GM21390 (cell line): ENCODE measurements at regions not wholly inside any gene's neighbourhood (a gene's known extent, or its start where the extent isn't known, plus 50 kb on each side); places are given as distances from the start of the nearest gene placed in this dataset.
"Not testable (repeated sequence)": the region's sequence is repeated elsewhere in the genome, so short reads cannot be mapped to it uniquely, and the experiment has no call there.

ENCODE experiments used
- ATAC-seq: cut with Tn5 transposase; IDR thresholded peaks from one replicate; pipeline ENCODE4 v1.9.1; 2021; ENCODE audit not compliant: unreplicated experiment

- no peak for ATAC-seq
Measured at GRCh38 chr1:89436856-89437255, 73.0 kb downstream of the GBP6 start.

DNA sequence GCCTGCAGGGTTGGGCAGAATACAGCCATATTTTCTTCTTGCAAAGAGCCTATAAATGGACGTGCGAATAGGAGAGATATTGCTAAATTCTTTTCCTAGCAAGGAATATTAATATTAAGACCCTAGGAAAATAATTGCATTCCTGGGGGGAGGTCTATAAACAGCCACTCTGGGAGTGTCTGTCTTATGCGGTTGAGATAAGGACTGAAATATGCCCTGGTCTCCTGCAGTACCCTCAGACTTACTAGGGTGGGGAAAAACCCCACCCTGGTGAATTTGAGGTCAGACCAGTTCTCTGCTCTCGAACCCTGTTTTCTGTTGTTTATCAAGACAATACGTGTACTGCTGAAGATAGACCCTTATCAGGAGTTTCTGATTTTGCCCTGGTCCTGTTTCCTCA lies 74.4 kb downstream of the GBP6 start:
- ATAC-seq = not testable (repeated sequence)

DNA sequence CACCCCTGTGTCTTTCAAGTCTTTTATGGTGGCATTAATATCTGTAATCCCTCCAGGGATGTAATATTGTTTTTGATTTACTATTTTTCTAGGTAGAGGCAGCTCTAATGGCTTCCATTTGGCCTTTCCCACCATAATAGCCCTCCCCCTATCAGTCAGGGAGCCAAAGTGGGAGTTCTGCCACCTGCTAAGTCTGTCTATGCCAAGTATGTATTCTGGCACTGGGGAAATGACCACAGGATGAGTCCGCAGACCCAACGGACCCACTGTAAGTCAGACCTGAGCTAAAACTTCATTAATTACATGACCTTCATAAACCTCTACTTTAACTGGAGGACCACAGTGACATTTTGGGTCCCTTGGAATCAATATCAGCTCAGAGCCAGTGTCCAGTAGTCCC lies 77.1 kb downstream of the GBP6 start:
- ATAC-seq = no peak

DNA sequence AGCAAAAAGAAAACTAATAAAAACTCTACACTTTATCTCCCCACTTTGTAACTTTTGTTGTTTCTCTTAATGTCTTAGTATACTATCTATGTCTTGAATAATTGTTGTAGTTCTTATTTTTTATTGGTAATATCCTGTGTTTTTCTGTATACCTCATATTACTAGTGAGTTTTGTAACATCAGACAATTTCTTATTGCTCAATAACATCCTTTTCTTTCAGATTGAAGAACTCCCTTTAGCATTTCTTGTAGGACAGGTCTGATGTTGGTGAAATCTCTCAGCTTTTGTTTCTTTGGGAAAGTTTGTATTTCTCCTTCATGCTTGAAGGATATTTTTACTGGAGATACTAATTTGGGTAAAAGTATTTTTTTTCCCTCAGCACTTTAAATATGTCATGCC lies 79.8 kb upstream of the LRRC8B start:
- no peak for ATAC-seq

DNA sequence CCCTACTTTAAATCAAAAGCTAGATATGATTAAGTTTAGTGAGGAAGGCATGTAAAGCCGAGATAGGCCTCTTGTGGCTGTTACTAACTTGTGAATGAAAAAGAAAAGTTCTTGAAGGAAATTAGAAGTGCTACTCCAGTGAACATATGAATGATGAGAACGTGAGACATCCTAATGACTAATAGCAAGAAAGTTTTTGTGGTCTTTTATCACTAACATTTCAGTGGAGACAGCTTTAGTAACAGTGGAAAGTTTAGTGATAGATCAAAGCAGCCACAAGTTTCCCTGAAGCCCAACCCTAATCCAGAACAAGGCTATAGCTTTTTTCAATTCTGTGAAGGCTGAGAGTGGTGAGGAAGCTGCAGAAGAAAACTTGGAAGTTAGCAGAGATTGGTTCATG lies 73.6 kb upstream of the LRRC8B start:
- ATAC-seq = peak; percentile 68

GRCh38 chr1:89453123-89453972 lies 71.3 kb upstream of the LRRC8B start:
- ATAC-seq = no peak

- no peak for ATAC-seq
Measured at GRCh38 chr1:89454845-89455521, 69.6 kb upstream of the LRRC8B start.

DNA sequence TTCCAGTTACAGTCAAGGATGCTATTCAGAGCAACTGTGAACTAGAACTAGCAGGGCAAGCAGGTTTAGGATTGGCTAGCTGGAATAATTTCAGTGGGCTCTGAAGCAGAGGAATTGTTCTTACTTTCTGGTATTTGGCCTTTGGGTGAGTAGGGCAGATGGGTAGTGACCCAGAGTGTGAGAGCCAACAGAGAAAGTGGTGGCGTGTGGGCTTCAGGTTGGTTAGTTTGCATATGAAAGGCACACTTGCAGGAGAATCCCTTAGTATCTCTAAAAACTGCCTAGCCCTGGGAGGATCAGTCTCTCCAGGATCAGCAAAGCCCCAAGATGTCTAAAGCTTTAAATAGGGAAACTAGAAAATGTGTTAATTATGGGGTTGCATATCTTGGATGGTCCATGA lies 67.6 kb upstream of the LRRC8B start:
- no peak for ATAC-seq

DNA sequence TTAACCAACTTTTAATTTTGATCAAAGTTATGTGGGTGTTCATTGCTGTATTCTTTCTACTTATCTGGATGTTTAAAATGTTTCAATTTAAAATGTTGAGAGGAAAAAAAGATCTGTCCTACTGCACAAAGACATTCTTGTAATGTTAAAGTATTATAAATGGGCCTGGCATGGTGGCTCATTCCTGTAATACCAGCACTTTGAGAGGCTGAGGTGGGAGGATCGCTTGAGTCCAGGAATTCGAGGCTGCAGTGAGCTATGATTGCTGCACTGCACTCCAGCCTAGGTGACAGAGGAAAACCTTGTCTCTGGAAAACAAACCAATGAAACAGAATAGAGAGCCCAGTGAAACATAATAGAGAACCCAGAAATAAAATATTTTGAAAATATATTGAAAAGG lies 65.5 kb upstream of the LRRC8B start:
- ATAC-seq = no peak

DNA sequence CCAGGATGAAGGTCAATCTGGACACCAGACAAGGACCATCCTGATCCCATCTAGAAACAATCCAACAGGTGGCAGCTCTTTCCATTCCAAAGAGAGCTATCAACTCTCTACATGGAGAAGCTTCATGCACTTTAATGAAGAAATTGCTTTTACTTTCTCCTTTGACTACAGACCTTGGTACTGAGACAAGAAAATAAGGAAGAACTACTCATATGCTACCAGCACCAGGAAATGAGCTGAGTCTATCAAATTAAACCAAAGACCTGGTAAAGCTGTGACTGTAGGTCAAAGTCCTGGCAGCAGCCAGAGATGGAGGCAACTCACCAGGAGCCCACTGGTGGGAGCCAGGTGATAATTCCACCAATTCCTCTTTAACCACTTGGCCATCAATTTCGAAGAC lies 64.3 kb upstream of the LRRC8B start:
- ATAC-seq = no peak

DNA sequence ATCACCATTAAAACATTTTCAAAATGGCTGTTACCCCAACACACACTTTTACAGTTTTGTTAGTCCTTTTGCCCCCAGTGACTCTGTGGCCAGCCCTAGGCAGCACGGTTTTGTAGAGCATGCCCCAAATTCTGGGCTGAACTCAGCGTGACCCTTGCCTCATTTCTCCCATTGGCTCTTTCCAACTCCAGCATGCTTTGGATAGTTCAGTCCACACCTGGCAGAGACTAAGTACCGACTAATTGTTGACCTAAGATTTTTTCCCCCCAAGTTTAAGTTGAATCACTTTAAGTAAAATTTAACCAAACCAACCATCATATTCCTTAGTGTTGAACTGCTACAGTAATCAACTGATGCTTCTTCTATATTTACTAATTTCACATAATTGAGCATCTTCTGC lies 62.4 kb upstream of the LRRC8B start:
- no peak for ATAC-seq

DNA sequence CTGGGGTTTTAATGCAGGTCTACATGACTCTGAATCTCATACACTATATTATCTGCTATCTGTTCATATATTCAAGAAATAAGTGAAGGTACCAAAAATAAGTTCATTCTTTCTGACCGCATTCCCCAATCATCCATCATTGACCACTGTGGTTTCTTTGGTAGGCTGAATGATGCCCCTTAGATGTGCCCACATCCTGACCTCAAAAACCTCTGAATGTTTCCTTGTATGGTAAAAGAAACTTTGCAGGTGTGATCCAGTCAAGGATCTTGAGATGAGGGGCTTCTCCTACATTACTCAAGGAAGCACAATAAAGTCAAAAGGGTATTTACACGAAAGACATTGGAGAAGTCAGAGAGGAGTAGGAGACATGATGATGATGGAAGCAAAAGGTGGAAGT lies 60.6 kb upstream of the LRRC8B start:
- no peak for ATAC-seq

DNA sequence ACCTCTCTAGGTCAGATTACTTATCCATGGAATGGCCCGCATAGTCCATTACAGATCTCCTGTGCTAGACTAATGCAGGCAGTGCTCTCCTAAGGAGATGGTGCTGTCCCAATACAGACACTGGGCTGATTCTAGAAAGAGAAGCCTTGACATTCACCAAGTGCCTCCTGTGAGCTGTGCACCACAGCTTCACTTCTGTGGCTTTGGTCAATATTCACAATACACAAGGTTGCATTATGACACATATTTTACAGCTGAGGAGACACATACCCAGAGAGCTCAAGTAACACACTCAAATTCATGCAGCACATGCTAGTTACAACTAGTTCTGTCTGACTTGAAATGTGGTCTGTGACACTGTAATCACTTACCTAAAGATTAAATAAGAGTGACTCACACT lies 59.4 kb upstream of the LRRC8B start:
- no peak for ATAC-seq

DNA sequence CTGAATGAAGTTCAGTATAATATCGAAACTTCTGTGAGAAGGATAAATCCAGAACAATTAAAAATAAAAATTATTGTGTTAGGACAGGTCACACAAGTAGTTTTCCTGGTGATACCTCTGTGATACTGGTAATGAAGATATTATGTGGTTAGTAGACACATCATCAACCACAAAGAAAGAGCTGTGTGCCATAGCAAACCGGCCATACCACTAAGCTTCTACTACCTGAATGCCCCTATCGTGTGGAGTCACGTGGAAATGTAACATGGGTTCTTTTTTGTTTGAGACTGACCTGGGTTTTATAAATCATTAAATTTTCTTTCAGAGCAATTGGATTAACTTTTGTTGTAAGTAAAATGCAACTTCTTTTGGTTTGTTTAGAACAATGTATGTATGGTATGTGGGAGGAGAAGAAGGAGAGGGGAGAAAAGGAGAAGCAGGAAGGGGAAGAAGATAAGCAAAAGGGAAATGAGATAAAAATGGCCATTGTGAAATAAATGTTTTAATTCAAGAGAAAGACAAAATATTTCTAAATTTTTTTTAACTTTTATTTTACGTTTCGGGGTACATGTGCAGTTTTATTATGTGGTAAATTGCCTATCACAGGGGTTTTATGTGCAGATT lies 58.2 kb upstream of the LRRC8B start:
- no peak for ATAC-seq

DNA sequence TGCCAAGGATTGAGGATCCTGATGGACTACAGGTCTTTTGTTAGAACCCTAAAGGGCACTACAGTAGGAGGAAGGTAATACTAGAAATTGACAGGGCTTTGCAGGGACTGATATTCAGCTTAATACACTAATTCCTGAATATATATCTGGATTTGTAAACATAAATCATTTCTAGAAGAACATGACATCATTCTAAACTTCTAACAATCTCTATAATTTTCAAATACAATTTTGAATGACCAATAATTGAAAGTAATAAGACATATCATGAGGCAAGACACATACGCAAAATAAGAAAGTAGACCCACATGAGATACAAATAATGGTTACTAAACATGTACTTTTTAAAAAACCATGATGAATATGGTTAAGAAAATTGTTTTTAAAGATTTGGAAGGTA lies 52.4 kb upstream of the LRRC8B start:
- ATAC-seq = no peak

DNA sequence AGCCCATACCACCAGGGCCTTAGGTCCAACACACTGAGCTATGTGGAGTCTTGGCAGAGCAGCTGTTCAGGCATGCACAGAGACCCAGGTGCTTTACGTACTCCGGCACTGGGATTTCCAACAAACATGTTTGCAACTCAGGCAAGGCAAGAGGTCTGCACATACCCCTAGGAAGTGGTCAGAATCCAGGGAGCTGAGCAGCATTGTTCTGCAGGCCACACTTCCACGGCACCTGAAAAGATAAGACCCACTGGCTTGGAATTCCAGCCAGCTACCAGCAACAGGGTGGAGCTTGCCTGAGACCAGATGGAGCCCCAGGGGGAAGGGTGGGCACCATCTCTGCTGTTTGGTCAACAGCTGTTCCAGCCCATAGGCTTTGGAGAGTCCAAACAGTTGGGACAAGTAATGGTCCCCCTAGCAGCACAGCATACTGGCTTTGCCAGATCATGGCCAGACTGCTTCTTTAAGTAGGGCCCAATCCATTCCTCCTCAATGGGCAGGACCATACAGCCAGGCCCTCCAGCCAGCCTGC lies 51.7 kb upstream of the LRRC8B start:
- no peak for ATAC-seq
